ENCODE measurements at regions not wholly inside any gene's neighbourhood (a gene's known extent, or its start where the extent isn't known, plus 50 kb on each side); places are given as distances from the start of the nearest gene placed in this dataset.
"Not testable (repeated sequence)": the region's sequence is repeated elsewhere in the genome, so short reads cannot be mapped to it uniquely, and the experiment has no call there.

DNA sequence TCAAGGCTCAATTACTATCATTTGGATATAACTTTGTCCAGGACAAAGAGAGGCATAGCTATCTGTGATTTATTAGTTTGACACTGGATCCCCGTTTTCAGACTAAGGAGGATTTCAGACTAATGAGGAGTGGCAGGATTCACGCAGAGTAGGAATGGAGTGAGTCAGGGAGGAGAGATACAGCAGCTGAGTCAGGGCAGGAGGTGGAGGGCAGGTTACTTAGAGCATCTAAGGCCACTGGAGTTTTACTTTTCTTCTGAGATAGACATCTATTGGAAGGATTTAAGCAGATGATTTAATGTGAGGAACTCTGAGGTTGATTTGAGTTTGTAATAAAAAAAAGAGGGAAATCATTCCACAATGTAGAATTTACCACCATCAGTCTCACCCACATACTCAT, 110.6 kb downstream of the RPIA start:
- not testable (repeated sequence) for DNase-seq

GRCh38 chr2:88807237-88807962, 115.9 kb downstream of the RPIA start:
- DNase-seq, result no peak

DNA sequence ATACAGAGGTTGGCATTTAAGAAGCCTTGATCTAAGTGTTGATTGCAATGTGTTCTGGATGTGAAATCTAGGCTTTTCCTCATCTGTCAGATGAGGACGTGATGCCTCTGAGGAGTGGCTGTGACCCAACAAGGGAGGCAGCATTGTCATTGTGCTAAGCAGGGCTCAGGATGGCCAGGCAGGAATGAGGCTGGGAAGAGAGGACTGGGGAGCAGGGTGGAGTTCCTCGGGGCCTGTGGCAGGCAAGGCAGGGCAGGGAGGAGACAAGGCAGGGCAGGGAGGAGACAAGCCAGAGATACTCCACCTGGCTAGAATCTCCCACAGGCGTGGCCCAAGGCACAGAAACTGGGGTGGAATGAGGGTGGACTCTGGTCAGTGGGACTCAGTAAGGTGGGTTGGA, 116.6 kb downstream of the RPIA start:
- DNase-seq, result no peak

DNA sequence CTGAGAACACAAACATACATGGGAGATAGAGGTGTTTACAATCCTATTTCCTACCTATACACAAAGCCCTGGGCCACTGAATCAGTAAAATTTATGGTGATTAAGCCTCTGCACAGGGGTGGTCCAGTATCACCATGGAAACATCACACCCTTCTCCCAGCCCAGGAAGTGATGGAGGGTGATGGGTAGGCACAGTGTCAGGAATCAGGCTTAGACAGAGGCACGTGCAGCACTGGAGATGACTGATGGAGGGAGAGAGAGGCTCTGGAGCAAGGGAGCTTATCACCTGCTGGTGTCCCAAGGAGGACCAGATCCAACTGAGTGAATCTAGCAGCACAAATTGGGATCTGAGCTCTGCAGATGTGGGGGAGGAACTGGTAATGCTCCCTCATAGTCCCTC, 117.2 kb downstream of the RPIA start:
- no peak for DNase-seq

GRCh38 chr2:88809216-88809615, 117.7 kb downstream of the RPIA start:
- no peak for DNase-seq

GRCh38 chr2:88810017-88810416, 118.5 kb downstream of the RPIA start:
- DNase-seq, result no peak

DNA sequence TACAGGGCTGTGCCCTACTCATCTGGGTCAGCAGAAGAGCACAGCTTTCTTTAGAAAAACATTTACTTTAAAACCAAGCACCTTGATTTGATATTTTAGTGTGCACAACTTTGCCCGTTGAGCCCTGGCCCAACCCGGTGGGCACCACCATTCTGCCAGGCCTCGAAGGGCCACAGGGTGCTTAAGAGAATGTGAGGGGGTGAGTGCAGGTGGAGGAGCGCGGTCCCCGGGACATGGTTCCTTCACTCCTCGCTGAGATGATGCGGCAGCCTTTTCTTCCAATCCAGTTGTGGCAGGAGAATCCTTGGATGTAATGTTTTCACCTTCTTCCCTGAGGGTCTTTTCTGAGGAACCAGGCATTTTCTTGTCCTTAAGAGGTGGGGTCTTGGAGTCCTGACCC, 119.0 kb downstream of the RPIA start:
- DNase-seq, result no peak

DNA sequence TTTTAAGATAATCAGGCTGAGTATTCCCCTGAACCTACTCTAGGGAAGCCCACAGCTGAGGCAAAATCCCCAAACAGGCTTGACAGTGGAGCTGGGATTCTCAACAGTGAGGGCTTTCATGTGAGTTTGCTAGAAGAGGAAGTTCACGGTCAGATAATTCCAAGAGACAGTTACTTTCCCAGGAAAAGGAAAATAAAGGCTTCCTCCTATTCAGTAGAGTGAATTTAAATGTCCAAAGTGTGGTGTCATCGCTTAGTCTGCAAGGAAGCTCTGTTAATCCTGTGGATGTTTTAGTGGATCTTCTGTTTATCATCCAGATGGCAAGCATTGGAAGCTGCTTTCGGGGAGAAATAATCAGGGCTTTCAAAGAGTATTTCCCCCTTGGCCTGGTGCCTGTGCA, 119.8 kb downstream of the RPIA start:
- no peak for DNase-seq

- DNase-seq, result no peak
Observed at GRCh38 chr2:88811681-88812080, 120.2 kb downstream of the RPIA start.

- DNase-seq, result no peak
Observed at GRCh38 chr2:88813612-88814011, 122.1 kb downstream of the RPIA start.

- no peak for DNase-seq
Observed at GRCh38 chr2:88815282-88815681, 123.8 kb downstream of the RPIA start.

DNA sequence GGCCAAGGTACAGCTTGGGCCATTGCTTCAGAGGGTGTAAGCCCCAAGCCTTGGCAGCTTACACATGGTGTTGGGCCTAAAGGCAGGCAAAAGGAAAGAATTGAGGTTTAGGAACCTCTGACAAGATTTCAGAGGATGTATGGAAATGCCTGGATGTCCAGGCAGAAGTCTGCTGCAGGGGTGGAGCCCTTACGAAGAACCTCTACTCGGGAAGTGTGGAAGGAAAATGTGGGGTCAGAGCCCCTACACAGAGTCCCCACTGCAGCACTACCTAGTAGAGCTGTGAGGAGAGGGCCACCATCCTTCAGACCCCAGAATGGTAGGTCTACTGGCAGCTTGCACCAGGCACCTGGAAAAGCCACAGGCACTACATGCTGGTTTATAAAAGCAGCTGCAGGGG, 124.2 kb downstream of the RPIA start:
- DNase-seq, result no peak

GRCh38 chr2:88818381-88818780, 126.9 kb downstream of the RPIA start:
- DNase-seq, result no peak

DNA sequence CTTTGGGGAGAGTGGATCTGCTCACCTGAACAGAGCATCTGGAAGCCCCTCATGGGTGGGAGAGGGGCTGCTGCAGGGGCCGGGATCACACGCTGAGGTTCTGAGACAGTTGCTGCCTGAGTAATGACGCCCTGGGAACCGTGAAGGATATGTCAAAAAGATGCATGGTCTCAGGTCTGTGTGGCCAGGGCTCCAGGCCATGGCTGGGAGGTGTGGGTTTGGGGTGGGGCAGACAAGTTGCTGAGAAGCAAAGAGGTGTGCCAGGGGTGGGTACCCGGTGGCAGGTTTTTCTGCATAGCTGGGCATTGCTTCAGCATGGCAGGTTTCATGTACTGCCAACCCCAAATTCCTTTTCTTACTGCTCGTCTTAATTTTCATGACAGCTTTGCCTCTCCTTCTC, 133.5 kb downstream of the RPIA start:
- DNase-seq, result no peak

DNA sequence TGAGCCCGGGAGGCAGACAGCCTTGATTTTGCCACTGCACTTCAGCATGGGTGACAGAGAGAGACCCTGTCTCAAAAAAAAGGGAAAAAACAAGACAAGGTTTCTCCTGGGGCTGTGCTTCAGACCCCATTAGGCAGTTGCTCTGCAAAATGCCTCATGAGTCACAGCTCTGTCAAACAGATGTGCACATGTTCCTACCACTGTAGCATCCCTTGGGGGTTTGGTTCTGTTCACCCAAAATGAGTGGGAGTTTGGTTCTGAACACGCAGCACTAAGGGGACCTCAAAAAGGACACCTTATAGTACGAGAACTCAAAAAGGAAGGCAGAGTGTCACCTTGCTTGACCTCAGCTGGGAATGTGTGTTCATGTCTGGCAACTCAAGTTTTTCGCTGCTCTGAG, 134.9 kb downstream of the RPIA start:
- DNase-seq, result no peak

DNA sequence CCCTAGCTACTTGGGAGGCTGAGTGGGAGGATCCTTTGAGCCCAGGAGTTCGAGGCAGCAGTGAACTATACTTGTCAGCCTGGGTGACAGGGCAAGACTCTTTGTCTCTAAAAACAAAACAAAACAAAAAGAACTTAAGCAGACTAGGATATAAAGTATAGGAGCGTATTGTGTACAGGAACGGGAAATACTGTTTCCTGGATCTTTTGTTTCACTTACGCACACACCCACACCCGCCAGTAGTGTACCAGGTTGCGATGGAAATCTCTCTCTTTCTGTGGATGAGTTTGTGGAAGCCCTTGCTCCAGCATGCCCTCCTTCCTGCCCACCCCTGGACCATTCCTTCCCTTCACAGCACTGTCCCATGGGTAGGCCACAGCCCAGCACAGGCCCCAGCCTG, 136.3 kb downstream of the RPIA start:
- DNase-seq, result no peak

- no peak for DNase-seq
Observed at GRCh38 chr2:88828397-88829137, 137.1 kb downstream of the RPIA start.

- no peak for DNase-seq
Observed at GRCh38 chr2:88829607-88830463, 138.4 kb downstream of the RPIA start.

DNA sequence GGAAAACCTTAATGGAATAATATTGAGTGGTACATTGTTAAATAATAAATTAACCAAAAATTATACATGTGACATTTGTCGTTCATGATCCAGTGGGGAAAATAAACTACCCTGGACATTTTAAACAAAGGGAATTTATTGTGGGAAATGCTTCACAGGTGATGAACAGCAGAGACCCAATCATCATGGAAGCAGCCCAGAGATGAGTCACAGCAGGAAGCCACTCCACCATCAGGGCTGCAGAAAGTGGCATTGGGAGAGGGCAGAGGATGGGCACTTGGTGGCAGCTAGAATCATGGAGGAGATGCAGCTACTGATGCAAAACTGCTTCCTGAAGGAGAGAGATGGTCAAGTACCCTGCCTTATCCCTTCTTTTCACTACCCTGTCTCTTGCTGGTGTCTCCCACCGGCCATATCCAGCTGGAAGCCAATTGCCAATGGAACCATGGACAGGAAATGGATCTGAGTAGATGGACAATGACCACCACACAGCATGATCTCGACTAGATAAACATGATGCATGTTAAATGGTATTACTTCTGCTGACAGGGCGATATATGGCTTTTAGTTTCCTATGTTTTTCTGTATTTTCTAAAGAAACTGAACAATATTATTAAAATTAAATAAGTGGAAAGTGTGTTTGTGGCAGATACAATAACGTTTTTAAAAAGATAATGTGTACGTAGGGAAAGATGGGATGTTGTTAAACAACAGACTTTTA, 139.8 kb downstream of the RPIA start:
- DNase-seq, result no peak

GRCh38 chr2:88831792-88832248, 140.3 kb downstream of the RPIA start:
- DNase-seq, result peak; percentile 35 to 36

- DNase-seq, result no peak
Observed at GRCh38 chr2:88832311-88832991, 141.0 kb downstream of the RPIA start.

- DNase-seq, result no peak
Observed at GRCh38 chr2:88832992-88833389, 141.5 kb downstream of the RPIA start.
